H1 (cell line): ENCODE measurements at regions not wholly inside any gene's neighbourhood (a gene's known extent, or its start where the extent isn't known, plus 50 kb on each side); places are given as distances from the start of the nearest gene placed in this dataset.

Experiments
- CTCF ChIA-PET: fragments of 300-600 bp; sonication (Branson Sonifier 250); formaldehyde crosslinking; loops from one replicate; lab custom pipeline; 2021; ENCODE audit not compliant: partially characterized antibody; lab: Charles Lee
- POLR2A ChIA-PET: fragments of 300-600 bp; sonication (Branson Sonifier 250); formaldehyde crosslinking; loops from one replicate; lab custom pipeline; 2021; ENCODE audit warnings: inconsistent platforms; ENCODE audit not compliant: partially characterized antibody; lab: Charles Lee
- DNase-seq, 2 experiments: peaks; one replicate each; pipeline versions ENCODE4 v3.0.0 to v3.0.0-alpha.2; 2010 to 2022; ENCODE audit warnings: low spot score in 2 of 2, low read depth in 1 of 2, mixed read lengths in 1 of 2
- FAIRE-seq: peaks from 2 replicates; lab custom pipeline; 2011; peaks lifted over from hg19 to GRCh38; lab: Jason Lieb, UNC
- H2AFZ ChIP-seq: 2 replicates; pipeline ENCODE4 v1.8.1; 2012; ENCODE audit warnings: low read length, inconsistent platforms
- H2AK5ac ChIP-seq: 2 replicates; pipeline ENCODE4 v1.6.1; 2013; ENCODE audit warnings: low read depth, low read length
- H2BK120ac ChIP-seq: replicated peaks from 2 replicates; pipeline ENCODE3; 2013; ENCODE audit warnings: low read depth, low read length, inconsistent platforms
- H2BK12ac ChIP-seq: 2 replicates; pipeline ENCODE4 v1.6.1; 2013; ENCODE audit warnings: low read depth, low read length
- H2BK15ac ChIP-seq: 2 replicates; pipeline ENCODE4 v1.6.1; 2013; ENCODE audit warnings: low read length
- H2BK20ac ChIP-seq: 2 replicates; pipeline ENCODE4 v1.6.1; 2013; ENCODE audit warnings: low read length
- H2BK5ac ChIP-seq: 2 replicates; pipeline ENCODE4 v1.6.1; 2013; ENCODE audit warnings: low read depth, low read length
- H3K14ac ChIP-seq: 2 replicates; pipeline ENCODE4 v1.6.1; 2013; ENCODE audit warnings: inconsistent platforms; ENCODE audit not compliant: insufficient read length
- H3K18ac ChIP-seq: 2 replicates; pipeline ENCODE4 v1.6.1; 2013; ENCODE audit warnings: low read length; ENCODE audit errors: extremely low read depth
- H3K23ac ChIP-seq: 2 replicates; pipeline ENCODE4 v1.6.1; 2013; ENCODE audit warnings: inconsistent platforms; ENCODE audit not compliant: insufficient read length
- H3K23me2 ChIP-seq: 2 replicates; pipeline ENCODE4 v1.6.1; 2013; ENCODE audit warnings: low read depth, low read length
- H3K27ac ChIP-seq: 2 replicates; pipeline ENCODE4 v1.6.1; 2011; ENCODE audit warnings: low read depth, low read length, inconsistent platforms
- H3K27me3 ChIP-seq, 4 experiments: replicated peaks in 1 of 4; 1 replicate in 1 of 4; 2 replicates in 3 of 4; pipeline versions ENCODE4 v1.6.1 to v1.8.1; 2011 to 2013; ENCODE audit warnings: low read length in 3 of 4, mild to moderate bottlenecking in 3 of 4, inconsistent platforms in 2 of 4, mixed read lengths in 2 of 4, moderate library complexity in 1 of 4; ENCODE audit not compliant: control insufficient read depth in 3 of 4, insufficient read depth in 3 of 4; ENCODE audit errors: extremely low read depth in 1 of 4
- H3K36me3 ChIP-seq, 4 experiments: 2 replicates each; pipeline versions ENCODE4 v1.6.1 to v1.8.1; 2011 to 2013; ENCODE audit warnings: mild to moderate bottlenecking in 4 of 4, low read length in 3 of 4, moderate library complexity in 2 of 4, control low read depth in 1 of 4, inconsistent platforms in 1 of 4; ENCODE audit not compliant: insufficient read depth in 4 of 4, control insufficient read depth in 2 of 4
- H3K4ac ChIP-seq: replicated peaks from 2 replicates; pipeline ENCODE3; 2013; ENCODE audit warnings: low read length, low read depth, mixed read lengths, inconsistent platforms; ENCODE audit not compliant: insufficient read length
- H3K4me1 ChIP-seq, 4 experiments: replicated peaks in 1 of 4; 1 replicate in 1 of 4; 2 replicates in 3 of 4; pipeline versions ENCODE4 v1.6.1 to v1.8.1; 2011 to 2013; ENCODE audit warnings: low read length in 3 of 4, inconsistent platforms in 2 of 4, mixed read lengths in 1 of 4; ENCODE audit not compliant: insufficient read depth in 4 of 4, control insufficient read depth in 3 of 4
- H3K4me2 ChIP-seq, 2 experiments: 2 replicates each; pipeline versions ENCODE4 v1.6.1 to v1.8.1; 2011 to 2013; ENCODE audit warnings: low read depth in 2 of 2, low read length in 2 of 2, control low read depth in 1 of 2, inconsistent platforms in 1 of 2, mild to moderate bottlenecking in 1 of 2; ENCODE audit not compliant: insufficient read depth in 1 of 2
- H3K4me3 ChIP-seq, 4 experiments: fragments of 200-600, 300-600 bp in 1 of 4; sonication (generic), shearing (Covaris generic), sonication (Bioruptor Twin) in 1 of 4; 2 replicates each; pipeline versions ENCODE4 v1.5.1 to v1.8.1; 2011 to 2016; ENCODE audit warnings: low read length in 4 of 4, low read depth in 3 of 4, control low read depth in 2 of 4, inconsistent platforms in 2 of 4, mild to moderate bottlenecking in 2 of 4, mixed read lengths in 1 of 4, moderate library complexity in 1 of 4; ENCODE audit not compliant: insufficient read depth in 2 of 4; ENCODE audit errors: extremely low read depth in 1 of 4
- H3K56ac ChIP-seq: replicated peaks from 2 replicates; pipeline ENCODE3; 2013; ENCODE audit warnings: low read depth, mild to moderate bottlenecking, mixed read lengths, low read length, inconsistent platforms; ENCODE audit not compliant: insufficient read length
- H3K79me1 ChIP-seq: 2 replicates; pipeline ENCODE4 v1.6.1; 2013; ENCODE audit warnings: low read depth, low read length, control low read depth
- H3K79me2 ChIP-seq, 2 experiments: 2 replicates each; pipeline versions ENCODE4 v1.6.1 to v1.8.1; 2012 to 2013; ENCODE audit warnings: low read length in 2 of 2, mild to moderate bottlenecking in 2 of 2, inconsistent platforms in 1 of 2; ENCODE audit not compliant: insufficient read depth in 2 of 2, control insufficient read depth in 1 of 2
- H3K9ac ChIP-seq, 4 experiments: replicated peaks in 1 of 4; 1 replicate in 1 of 4; 2 replicates in 3 of 4; pipeline versions ENCODE4 v1.6.1 to v1.8.1; 2011 to 2013; ENCODE audit warnings: low read depth in 3 of 4, low read length in 3 of 4, control low read depth in 2 of 4, mild to moderate bottlenecking in 2 of 4, moderate library complexity in 2 of 4, inconsistent platforms in 1 of 4; ENCODE audit errors: extremely low read depth in 1 of 4
- H3K9me3 ChIP-seq, 2 experiments: 2 replicates each; pipeline versions ENCODE4 v1.6.1 to v1.8.1; 2012 to 2013; ENCODE audit warnings: mild to moderate bottlenecking in 2 of 2, moderate library complexity in 2 of 2, control low read depth in 1 of 2, inconsistent platforms in 1 of 2, low read depth in 1 of 2, low read length in 1 of 2, mixed read lengths in 1 of 2; ENCODE audit not compliant: insufficient read depth in 2 of 2
- H4K20me1 ChIP-seq, 2 experiments: replicated peaks in 1 of 2; 2 replicates each; pipeline versions ENCODE3 to v1.8.1; 2011 to 2013; ENCODE audit warnings: inconsistent platforms in 2 of 2, low read length in 2 of 2, mild to moderate bottlenecking in 1 of 2; ENCODE audit not compliant: insufficient read depth in 2 of 2, control insufficient read depth in 1 of 2
- H4K5ac ChIP-seq: 2 replicates; pipeline ENCODE4 v1.6.1; 2013; ENCODE audit warnings: low read length, low read depth, mixed read lengths, inconsistent platforms; ENCODE audit not compliant: insufficient read length
- H4K8ac ChIP-seq: 2 replicates; pipeline ENCODE4 v1.8.0; 2013; ENCODE audit warnings: mild to moderate bottlenecking, moderate library complexity, low read length, inconsistent platforms; ENCODE audit not compliant: insufficient read depth; ENCODE audit errors: extremely low read depth
- H4K91ac ChIP-seq: replicated peaks from 2 replicates; pipeline ENCODE3; 2013; ENCODE audit warnings: low read length, mixed read lengths, inconsistent platforms; ENCODE audit not compliant: insufficient read length
- BCL11A ChIP-seq, 2 experiments: IDR thresholded peaks; one replicate each; pipeline ENCODE4 v1.6.1; 2011; ENCODE audit warnings: low read depth in 2 of 2, low read length in 2 of 2, mild to moderate bottlenecking in 2 of 2
- CTBP2 ChIP-seq: IDR thresholded peaks from 2 replicates; pipeline ENCODE4 v1.7.0; 2011; ENCODE audit warnings: borderline replicate concordance, mild to moderate bottlenecking, moderate library complexity, mixed read lengths, low read length; ENCODE audit not compliant: insufficient read depth, insufficient read length
- MAX ChIP-seq: IDR thresholded peaks from 2 replicates; pipeline ENCODE4 v1.6.1; 2012; ENCODE audit warnings: inconsistent platforms
- POLR2AphosphoS5 ChIP-seq: IDR thresholded peaks from 2 replicates; pipeline ENCODE4 v1.6.1; 2011; ENCODE audit warnings: low read depth, low read length
- POU5F1 ChIP-seq: IDR thresholded peaks from 2 replicates; pipeline ENCODE4 v1.6.1; 2011; ENCODE audit warnings: low read depth, mild to moderate bottlenecking, low read length, moderate library complexity
- WGBS, 2 experiments: shearing (Covaris generic) in 1 of 2; methylation state at CpG; one replicate each; pipeline versions ENCODE4 v1.1.6 to v1.1.7; 2013 to 2015; ENCODE audit warnings: low lambda C conversion rate in 2 of 2, mixed read lengths in 2 of 2, inconsistent platforms in 1 of 2, low coverage in 1 of 2, missing lambda C conversion rate in 1 of 2; ENCODE audit not compliant: insufficient replicate concordance in 2 of 2, insufficient coverage in 1 of 2, insufficient read length in 1 of 2; ENCODE audit errors: extremely low coverage in 1 of 2, missing lambda C conversion rate in 1 of 2; 5-methylcytosine and 5-hydroxymethylcytosine counted together

GRCh38 chr10:42932735-42933447, 144.0 kb upstream of the RET start:
- Histone ChIP-seq H3K79me2 (no peaks in the 10 kb centered on the region), H3K18ac (peak overlapping the region; percentile 78; the same call in 1 of the 2 replicates), H2BK12ac (peak overlapping the region; percentile 94; the same call in 1 of the 2 replicates), H2BK5ac (peak overlapping the region; percentile 60; the same call in 1 of the 2 replicates), H3K4ac (no peak overlapping the region), H3K23ac (no peak overlapping the region), H3K4me3 (peak overlapping the region; percentile 44 to 69 (median 52)), H3K9me3 (no peaks in the 10 kb centered on the region), H3K79me1 (no peaks in the 10 kb centered on the region), H3K14ac (no peak overlapping the region), H2BK15ac (peak overlapping the region; percentile 88; the same call in 1 of the 2 replicates)
- no peak for TF ChIP-seq CTBP2
- no peak for TF ChIP-seq POLR2AphosphoS5
- TF ChIP-seq BCL11A (IDR thresholded peaks at IDR 0.05; ENCODE audit: low read depth in 2 of 2, low read length in 2 of 2): no peak
- TF ChIP-seq POU5F1: no peak
- peak; percentile 47 for TF ChIP-seq MAX
- TF ChIP-seq, all 59 proteins: peak for 1
- Histone ChIP-seq H4K8ac (peak overlapping the region; percentile 80), H3K4me2 (peak overlapping the region; percentile 79 to 100), H4K91ac (peak overlapping the region; percentile 79), H3K4me1 (peaks cover 0 to 13% (median under 1%) of the 10 kb centered on the region in 4 experiments; a peak in 5 of 7 replicates), H3K56ac (no peak overlapping the region), H2BK20ac (peak overlapping the region; percentile 48; the same call in 1 of the 2 replicates), H4K5ac (no peak overlapping the region), H2AK5ac (no peak overlapping the region), H2AFZ (peak overlapping the region; percentile 76; the same call in 1 of the 2 replicates), H3K36me3 (no peaks in the 10 kb centered on the region), H2BK120ac (no peak overlapping the region), H3K27me3 (peaks cover 1 to 26% (median 24%) of the 10 kb centered on the region in 4 experiments), H4K20me1 (no peaks in the 10 kb centered on the region), H3K27ac (no peak overlapping the region), H3K9ac (peak overlapping the region in 2 of 4 experiments; percentile 20 to 24; a peak in 3 of 7 replicates), H3K23me2 (peaks cover 12% of the 10 kb centered on the region)
- WGBS, 2 experiments: 1% methylated on average over 21 of the region's 45 CpGs; no CpG with 5 or more reads in 1 of the 2 experiments
- CTCF ChIA-PET: interaction anchor here (1.0 to 3.4 kb wide), 8 partner anchors 10 to 182 kb away, joined by 3 to 13 read pairs (median 3); no protein-coding TSS in a partner anchor
- POLR2A ChIA-PET: no interaction called here
- FAIRE-seq (no peak), DNase-seq (peak; percentile 58 to 97)
